HuH-7.5 (cell line): ENCODE measurements at regions not wholly inside any gene's neighbourhood (a gene's known extent, or its start where the extent isn't known, plus 50 kb on each side); places are given as distances from the start of the nearest gene placed in this dataset.

ENCODE experiments used
- DNase-seq: peaks from one replicate; pipeline ENCODE4 v3.0.0; 2011; ENCODE audit warnings: low spot score

DNA sequence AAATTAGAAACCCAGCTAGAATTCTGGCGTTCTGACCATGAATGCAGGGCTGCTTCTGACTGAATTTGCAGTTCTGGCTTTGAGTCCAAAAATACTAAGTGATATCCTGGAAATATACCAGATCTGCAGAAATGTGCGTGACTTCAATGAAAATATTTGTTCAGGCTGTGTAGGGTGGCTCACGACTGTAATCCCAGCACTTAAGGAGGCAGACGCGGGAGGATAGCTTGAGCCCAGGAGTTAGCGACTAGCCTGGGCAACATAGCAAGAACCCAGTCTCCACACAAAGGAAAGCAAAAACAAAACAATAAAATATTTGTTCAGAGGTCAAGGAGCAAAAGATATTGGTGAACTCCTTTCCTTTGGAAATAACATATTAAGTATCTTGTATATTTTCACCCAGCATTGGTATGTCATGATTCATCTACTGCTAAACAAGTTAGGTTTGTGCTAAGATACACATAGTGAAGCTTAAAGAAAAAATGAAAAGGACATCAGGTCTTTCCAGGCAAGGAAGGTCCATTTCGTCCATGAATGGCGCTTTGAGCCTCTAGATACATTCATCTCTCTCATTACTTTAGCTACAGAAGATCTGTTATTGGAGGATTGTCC, 239.2 kb downstream of the CMPK2 start:
- no peak for DNase-seq

DNA sequence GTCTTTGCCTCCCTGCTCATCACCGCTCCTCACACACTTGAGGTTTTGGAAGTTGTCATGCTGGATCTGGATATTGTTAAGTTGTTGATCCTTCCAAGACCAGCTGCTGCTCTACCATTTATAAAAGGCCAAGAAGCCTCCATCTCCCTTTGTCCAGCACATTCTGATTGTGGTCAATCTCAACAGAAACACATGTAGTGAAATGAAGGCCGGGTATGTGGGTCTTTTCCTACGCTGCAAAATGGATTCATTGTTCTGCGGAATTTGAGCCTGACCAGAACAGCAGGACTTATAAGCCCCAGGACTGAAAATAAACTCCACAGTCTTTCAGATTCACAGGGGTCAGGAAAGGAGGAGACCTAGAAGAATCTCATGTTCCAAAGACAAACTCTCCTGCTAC, 238.4 kb downstream of the CMPK2 start:
- DNase-seq = no peak

- no peak for DNase-seq
Observed at GRCh38 chr2:6630209-6630608, 235.5 kb downstream of the CMPK2 start.

- no peak for DNase-seq
Observed at GRCh38 chr2:6635296-6635695, 230.4 kb downstream of the CMPK2 start.

DNA sequence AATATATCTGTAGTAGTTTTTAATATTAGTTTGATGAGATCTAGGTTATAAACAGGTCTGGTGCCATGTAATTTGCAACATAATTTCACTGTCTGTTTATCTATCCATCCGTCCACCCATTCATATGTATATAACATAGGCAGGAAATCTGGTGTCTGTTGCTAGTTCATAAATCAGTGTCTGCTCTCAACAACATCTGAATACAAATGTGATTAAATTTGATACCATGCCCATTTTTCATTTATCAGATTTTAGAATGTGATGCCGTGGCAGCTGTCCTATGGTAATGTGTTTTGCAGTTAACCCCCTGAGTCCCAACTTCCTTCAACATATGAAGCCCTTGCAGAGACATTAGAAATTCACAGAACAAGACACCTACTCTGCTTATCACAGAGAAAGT, 228.4 kb downstream of the CMPK2 start:
- DNase-seq = no peak

GRCh38 chr2:6639929-6640620, 225.6 kb downstream of the CMPK2 start:
- DNase-seq = no peak

DNA sequence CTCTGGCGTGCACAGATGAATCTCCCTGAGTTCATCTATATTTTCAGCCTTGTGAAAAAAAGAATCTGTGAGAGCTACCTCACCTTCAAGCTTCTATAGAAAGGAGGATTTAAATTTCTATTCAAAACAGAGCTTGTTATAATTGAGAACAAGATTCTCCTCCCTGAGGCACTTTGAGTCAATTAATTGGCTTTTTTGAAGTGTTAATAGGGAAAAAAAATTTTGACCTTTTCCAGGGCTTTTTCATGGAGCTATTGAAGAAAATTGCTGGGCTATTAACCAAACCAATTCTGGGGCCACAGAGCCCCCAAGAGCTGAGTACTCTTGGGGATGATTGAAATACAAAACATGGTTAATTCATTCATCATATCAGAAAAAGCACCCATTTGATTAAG, 225.1 kb downstream of the CMPK2 start:
- no peak for DNase-seq

DNA sequence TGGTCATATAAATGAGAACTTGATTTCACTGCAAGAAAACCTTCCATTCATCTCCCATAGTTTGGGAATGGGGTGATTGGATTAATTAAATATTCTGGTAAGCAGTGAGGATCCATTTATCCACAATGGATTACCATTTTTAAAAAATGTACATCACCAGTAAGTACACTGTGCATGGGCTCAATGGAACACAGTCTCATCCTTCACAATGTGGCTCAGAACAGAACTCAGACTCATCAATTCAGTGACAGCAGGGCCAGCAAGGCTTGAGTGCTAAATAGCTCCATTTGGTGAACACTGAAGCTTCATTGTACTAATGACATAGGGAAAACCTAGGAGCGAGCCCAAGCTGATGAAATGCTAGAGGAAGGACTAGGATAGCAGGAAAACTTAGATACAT, 223.8 kb downstream of the CMPK2 start:
- DNase-seq = no peak

- no peak for DNase-seq
Observed at GRCh38 chr2:6644261-6644660, 221.4 kb downstream of the CMPK2 start.

DNA sequence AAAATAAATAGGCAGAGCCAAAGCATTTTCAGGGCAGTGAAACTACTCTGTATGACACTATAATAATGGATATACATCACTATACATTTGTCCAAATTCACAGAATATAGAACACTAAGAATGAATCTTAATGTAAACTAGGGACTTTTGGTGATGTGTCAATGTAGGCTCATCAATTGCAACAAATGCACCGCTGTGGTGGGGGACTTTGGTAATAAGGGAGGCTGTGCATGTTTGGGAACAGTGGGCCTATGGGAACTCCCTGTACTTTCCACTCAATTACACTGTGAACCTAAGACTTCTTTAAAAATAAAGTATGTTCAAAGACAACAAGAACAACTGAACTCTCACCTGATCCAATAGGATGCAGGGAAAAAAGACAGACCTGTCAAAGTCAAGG, 220.7 kb downstream of the CMPK2 start:
- DNase-seq = no peak

DNA sequence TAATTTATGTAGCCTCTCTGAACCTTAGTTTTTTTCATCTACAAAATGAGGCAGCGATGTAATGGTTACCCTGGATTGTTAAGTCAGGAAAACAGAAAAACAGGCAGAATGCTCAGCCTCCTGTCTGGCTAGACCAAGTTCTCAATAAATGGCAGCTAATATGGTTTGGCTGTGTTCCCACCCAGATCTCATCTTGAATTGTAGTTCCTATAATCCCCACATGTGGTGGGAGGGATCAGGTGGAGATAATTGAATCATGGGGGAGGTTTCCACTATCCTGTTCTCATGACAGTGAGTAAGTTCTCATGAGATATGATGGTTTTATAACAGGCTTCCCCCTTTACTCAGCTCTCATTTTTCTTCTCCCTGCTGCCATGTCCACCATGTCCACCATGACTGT, 220.0 kb downstream of the CMPK2 start:
- DNase-seq = no peak

DNA sequence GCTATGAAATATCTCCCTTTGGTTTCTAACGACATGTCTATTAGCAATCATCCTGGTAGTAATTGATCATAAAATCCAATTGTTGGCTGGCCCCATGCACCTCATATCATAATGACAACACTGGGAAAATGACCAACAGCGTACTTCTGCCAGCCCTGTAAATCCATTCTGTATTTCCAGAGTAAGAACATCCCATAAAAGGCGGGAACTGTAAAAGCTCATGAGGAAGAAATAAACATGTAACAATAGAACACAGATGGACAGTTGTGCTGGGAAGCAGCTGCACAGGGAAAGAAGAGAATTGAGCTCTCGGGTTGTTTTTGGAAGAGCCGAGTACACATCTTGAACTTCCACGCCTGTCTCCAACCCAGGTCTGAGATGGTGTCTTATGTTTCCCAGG, 218.7 kb downstream of the CMPK2 start:
- no peak for DNase-seq

DNA sequence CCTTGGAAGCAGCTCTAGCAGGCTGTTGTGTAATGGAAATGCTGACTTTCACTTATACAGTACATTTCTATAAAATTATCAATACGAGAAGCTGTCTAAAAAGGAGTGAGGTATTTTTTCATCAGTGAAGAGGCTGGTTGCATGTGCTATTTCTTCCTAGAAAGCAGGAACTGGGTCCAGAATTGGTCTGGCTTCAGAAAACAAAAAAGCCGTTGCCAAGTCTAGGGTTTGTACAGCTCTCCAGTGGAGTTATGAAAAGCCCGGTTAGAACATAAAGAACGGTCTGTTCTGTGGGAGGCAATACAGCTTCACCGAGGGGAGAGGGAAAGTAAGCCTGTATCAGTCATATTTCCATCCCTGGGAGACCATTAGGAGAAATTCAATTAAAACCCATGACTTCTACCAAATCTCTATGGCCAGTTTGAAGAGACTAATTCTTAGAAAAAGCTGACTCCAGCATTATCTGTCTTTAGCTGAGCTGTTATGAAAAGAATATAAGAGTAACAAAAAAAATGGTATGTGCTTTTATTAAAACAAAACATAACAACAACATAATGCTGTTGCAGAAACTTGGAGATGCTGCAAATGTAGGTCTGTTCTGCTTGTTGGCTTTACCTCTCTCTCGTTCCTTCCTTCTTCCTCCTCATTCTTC, 217.0 kb downstream of the CMPK2 start:
- DNase-seq = no peak

DNA sequence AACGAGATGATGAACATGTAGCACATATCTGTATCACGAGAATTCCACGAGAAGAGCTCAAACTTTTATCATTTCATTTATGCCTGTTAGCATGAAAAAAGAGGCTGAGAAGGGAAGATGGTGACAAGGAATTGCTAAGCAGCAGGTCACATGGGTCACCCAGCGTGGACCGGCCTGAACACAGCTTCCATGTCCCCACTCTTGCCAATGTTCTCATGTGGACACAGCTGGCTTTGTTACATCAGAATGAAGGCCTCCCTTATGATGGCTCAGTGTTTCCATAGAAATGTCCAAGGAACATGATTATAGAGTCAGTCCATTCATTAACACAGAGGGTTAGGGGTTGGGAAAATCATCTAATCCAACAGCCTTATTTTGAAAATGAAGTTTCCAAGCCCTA, 215.4 kb downstream of the CMPK2 start:
- no peak for DNase-seq

GRCh38 chr2:6652251-6652650, 213.5 kb downstream of the CMPK2 start:
- DNase-seq = no peak

DNA sequence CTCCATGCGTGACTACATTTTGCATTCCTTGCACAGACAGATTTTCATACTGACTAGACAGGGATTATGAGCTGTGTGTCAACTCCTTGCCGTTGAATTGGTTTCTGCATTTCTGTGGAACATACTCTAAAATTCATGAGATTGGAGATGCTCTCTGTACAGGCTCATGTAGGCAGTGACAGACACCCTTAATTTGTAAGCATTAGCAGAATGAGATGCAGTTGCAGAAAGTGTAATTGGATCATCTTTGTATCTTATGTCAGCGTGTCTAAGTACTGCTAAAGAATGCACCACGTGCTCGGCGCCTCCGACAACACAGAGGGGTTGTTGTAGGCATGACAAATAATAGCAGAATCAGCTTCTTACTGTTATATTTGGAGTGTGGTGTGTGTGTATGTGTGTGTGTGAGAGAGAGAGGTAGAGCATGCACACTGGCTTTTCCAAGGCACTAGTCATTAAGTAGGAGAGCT, 212.4 kb downstream of the CMPK2 start:
- no peak for DNase-seq

- DNase-seq = no peak
Observed at GRCh38 chr2:6654279-6654678, 211.4 kb downstream of the CMPK2 start.

GRCh38 chr2:6656633-6657032, 209.1 kb downstream of the CMPK2 start:
- DNase-seq = no peak

- no peak for DNase-seq
Observed at GRCh38 chr2:6657136-6657535, 208.6 kb downstream of the CMPK2 start.

DNA sequence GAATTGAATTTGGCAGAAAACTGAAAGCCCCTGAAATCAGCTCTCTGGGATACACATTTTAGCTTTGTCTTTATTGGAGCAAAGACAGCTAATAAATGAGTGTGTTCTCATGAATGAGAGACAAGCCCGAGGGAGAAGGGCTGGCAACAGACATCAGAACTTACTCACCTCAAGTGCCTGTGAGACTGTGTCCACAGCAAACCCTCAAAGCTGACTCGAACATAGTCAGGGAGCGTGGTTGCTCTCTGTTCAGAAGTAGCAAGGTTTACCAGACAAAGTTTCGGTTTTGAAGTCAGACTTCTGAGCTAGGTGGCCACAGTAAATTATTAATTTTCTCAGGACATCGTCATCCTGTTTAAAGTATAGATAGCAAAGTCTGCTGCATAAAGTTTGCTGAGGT, 207.9 kb downstream of the CMPK2 start:
- DNase-seq = no peak

- DNase-seq = no peak
Observed at GRCh38 chr2:6664332-6665061, 201.2 kb downstream of the CMPK2 start.

- no peak for DNase-seq
Observed at GRCh38 chr2:6665093-6666045, 200.3 kb downstream of the CMPK2 start.
